Coronary artery (tissue), 2 donors: ENCODE measurements at regions not wholly inside any gene's neighbourhood (a gene's known extent, or its start where the extent isn't known, plus 50 kb on each side); places are given as distances from the start of the nearest gene placed in this dataset.
A peak's percentile ranks its signal among the peaks of the same experiment; 100 is the strongest.

Source experiments
- DNase-seq: peaks from one replicate; pipeline ENCODE4 v3.0.0-alpha.2; 2017; ENCODE audit warnings: low spot score
- H3K27ac ChIP-seq, 2 donors: fragments of 200-600 bp; sonication (generic); one replicate each; pipeline ENCODE4 v1.5.1; 2016 to 2019
- H3K4me3 ChIP-seq: fragments of 200-600 bp; sonication (generic); 2 replicates; pipeline ENCODE4 v1.5.1; 2016; ENCODE audit warnings: mild to moderate bottlenecking, moderate library complexity
- CTCF ChIP-seq: fragments of 200-600 bp; sonication (generic); IDR thresholded peaks from one replicate; pipeline ENCODE4 v1.5.1; 2019; ENCODE audit warnings: antibody characterized with exemption

GRCh38 chr14:38867561-38868150 is 235.4 kb downstream of the SEC23A start:
- no peak overlapping the region for H3K4me3 ChIP-seq
- peak; percentile 60 for TF ChIP-seq CTCF
- DNase-seq, result no peak
- no peak overlapping the region for H3K27ac ChIP-seq

- DNase-seq, result no peak
- TF ChIP-seq CTCF, result no peak
- no peak overlapping the region for H3K4me3 ChIP-seq
- H3K27ac ChIP-seq, result no peak overlapping the region
Observed at GRCh38 chr14:38866461-38866860, 236.6 kb downstream of the SEC23A start.

- Histone ChIP-seq H3K27ac (no peak overlapping the region), H3K4me3 (no peak overlapping the region)
- no peak for TF ChIP-seq CTCF
- no peak for DNase-seq
Observed at GRCh38 chr14:38862366-38862765, 240.7 kb downstream of the SEC23A start.

- DNase-seq, result no peak
- no peak overlapping the region for H3K27ac ChIP-seq
- no peak overlapping the region for H3K4me3 ChIP-seq
- TF ChIP-seq CTCF, result no peak
Observed at GRCh38 chr14:38860530-38860929, 242.5 kb downstream of the SEC23A start.

GRCh38 chr14:38856798-38857197 is 246.2 kb downstream of the SEC23A start:
- no peak overlapping the region for H3K27ac ChIP-seq
- DNase-seq, result no peak
- H3K4me3 ChIP-seq, result no peak overlapping the region
- no peak for TF ChIP-seq CTCF

- no peak for TF ChIP-seq CTCF
- H3K27ac ChIP-seq, result no peak overlapping the region
- H3K4me3 ChIP-seq, result no peak overlapping the region
- DNase-seq, result no peak
Observed at GRCh38 chr14:38855513-38855912, 247.5 kb downstream of the SEC23A start.

GRCh38 chr14:38851111-38851510 is 251.9 kb downstream of the SEC23A start:
- TF ChIP-seq CTCF, result no peak
- Histone ChIP-seq H3K4me3 (no peak overlapping the region), H3K27ac (no peak overlapping the region)
- no peak for DNase-seq
